Upper lobe of right lung (tissue), 1 donor: ENCODE measurements at regions not wholly inside any gene's neighbourhood (a gene's known extent, or its start where the extent isn't known, plus 50 kb on each side); places are given as distances from the start of the nearest gene placed in this dataset.
"Not testable (repeated sequence)": the region's sequence is repeated elsewhere in the genome, so short reads cannot be mapped to it uniquely, and the experiment has no call there.

Experiments used
- ATAC-seq: fragments of 200-7000 bp; cut with Tn5 transposase; one replicate; pipeline ENCODE4 v1.9.1; 2020; ENCODE audit warnings: mild to moderate bottlenecking, moderate library complexity
- DNase-seq: peaks from one replicate; pipeline ENCODE4 v3.0.0-alpha.2; 2020
- H3K27ac ChIP-seq: fragments of 200-600 bp; one replicate; pipeline ENCODE4 v1.8.0; 2022
- H3K27me3 ChIP-seq: fragments of 200-600 bp; one replicate; pipeline ENCODE4 v1.8.0; 2022; ENCODE audit warnings: mild to moderate bottlenecking
- H3K36me3 ChIP-seq: fragments of 200-600 bp; one replicate; pipeline ENCODE4 v1.8.0; 2022
- H3K4me1 ChIP-seq: fragments of 200-600 bp; one replicate; pipeline ENCODE4 v1.8.0; 2022
- H3K4me3 ChIP-seq: fragments of 200-600 bp; one replicate; pipeline ENCODE4 v1.8.0; 2022; ENCODE audit warnings: mild to moderate bottlenecking
- H3K9me3 ChIP-seq: fragments of 200-600 bp; one replicate; pipeline ENCODE4 v1.8.0; 2022
- intact Hi-C: fragments of 100-400 bp; cut with DNase I; formaldehyde crosslinking; loops from one replicate; pipeline ENCODE4 v1.11.0; 2022
- TF ChIP-seq, protein P1 (sequence below): fragments of 200-600 bp; IDR thresholded peaks from one replicate; pipeline ENCODE4 v1.8.0; 2022; ENCODE audit warnings: antibody characterized with exemption
- donor health status: DM: no; HTN: yes; CAD: no; lungs with severe emphysema.

DNA sequence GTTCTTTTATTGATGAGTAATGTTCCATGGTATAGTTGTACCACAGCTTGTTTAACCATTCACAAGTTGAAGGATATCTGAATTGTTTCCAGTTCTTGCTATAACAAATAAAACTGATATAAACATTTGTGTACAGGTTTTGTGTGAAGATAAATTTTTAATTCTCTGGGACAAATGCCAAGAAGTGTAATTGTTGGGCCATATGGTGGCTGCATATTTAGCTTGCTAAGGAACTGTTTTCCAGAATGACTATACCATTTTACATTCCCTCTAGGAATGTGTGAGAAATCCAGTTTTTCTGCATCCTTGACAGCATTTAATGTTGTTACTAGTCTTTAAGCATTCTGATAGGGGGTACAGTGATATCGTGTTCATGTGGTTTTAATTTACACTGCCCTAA is 368.5 kb downstream of the KIF2B start:
- no peaks in the 10 kb centered on the region for H3K9me3 ChIP-seq
- H3K36me3 ChIP-seq, result no peaks in the 10 kb centered on the region
- H3K27me3 ChIP-seq, result no peaks in the 10 kb centered on the region
- TF ChIP-seq, protein P1, sequence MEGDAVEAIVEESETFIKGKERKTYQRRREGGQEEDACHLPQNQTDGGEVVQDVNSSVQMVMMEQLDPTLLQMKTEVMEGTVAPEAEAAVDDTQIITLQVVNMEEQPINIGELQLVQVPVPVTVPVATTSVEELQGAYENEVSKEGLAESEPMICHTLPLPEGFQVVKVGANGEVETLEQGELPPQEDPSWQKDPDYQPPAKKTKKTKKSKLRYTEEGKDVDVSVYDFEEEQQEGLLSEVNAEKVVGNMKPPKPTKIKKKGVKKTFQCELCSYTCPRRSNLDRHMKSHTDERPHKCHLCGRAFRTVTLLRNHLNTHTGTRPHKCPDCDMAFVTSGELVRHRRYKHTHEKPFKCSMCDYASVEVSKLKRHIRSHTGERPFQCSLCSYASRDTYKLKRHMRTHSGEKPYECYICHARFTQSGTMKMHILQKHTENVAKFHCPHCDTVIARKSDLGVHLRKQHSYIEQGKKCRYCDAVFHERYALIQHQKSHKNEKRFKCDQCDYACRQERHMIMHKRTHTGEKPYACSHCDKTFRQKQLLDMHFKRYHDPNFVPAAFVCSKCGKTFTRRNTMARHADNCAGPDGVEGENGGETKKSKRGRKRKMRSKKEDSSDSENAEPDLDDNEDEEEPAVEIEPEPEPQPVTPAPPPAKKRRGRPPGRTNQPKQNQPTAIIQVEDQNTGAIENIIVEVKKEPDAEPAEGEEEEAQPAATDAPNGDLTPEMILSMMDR, result no peak
- ATAC-seq (no peak), DNase-seq (no peak)
- no peak overlapping the region for H3K4me3 ChIP-seq
- no peaks in the 10 kb centered on the region for H3K4me1 ChIP-seq
- H3K27ac ChIP-seq, result no peak overlapping the region
- intact Hi-C loops, result no loop called here

GRCh38 chr17:54194268-54194667 is 371.5 kb downstream of the KIF2B start:
- no peak overlapping the region for H3K27ac ChIP-seq
- H3K9me3 ChIP-seq, result no peaks in the 10 kb centered on the region
- intact Hi-C loops, result no loop called here
- ATAC-seq (no peak), DNase-seq (no peak)
- no peaks in the 10 kb centered on the region for H3K27me3 ChIP-seq
- H3K36me3 ChIP-seq, result no peaks in the 10 kb centered on the region
- TF ChIP-seq, protein P1, result no peak
- no peak overlapping the region for H3K4me3 ChIP-seq
- H3K4me1 ChIP-seq, result no peaks in the 10 kb centered on the region

DNA sequence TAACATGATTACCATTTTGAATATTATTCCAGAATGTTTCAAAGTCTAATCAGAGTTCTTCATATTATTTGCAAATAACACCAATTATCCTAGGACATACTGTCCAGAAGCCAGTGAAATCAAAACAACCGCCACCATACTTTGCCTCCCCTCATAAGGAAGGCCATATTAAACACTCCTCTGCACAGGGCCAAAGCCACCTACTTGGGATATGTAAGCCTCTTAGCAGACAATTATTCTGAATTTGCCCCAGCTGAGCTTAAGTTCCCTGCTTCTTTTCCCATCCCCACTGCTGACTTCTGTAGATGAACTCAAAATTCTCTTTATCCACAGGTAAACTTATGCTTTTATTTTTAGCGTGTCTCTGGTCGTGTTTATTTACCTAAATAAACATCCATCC is 374.0 kb downstream of the KIF2B start:
- H3K4me1 ChIP-seq, result no peaks in the 10 kb centered on the region
- DNase-seq, result no peak
- H3K27me3 ChIP-seq, result no peaks in the 10 kb centered on the region
- TF ChIP-seq, protein P1, result no peak
- H3K36me3 ChIP-seq, result no peaks in the 10 kb centered on the region
- no peaks in the 10 kb centered on the region for H3K9me3 ChIP-seq
- no peak overlapping the region for H3K27ac ChIP-seq
- intact Hi-C loops, result no loop called here
- H3K4me3 ChIP-seq, result no peak overlapping the region
- no peak for ATAC-seq

DNA sequence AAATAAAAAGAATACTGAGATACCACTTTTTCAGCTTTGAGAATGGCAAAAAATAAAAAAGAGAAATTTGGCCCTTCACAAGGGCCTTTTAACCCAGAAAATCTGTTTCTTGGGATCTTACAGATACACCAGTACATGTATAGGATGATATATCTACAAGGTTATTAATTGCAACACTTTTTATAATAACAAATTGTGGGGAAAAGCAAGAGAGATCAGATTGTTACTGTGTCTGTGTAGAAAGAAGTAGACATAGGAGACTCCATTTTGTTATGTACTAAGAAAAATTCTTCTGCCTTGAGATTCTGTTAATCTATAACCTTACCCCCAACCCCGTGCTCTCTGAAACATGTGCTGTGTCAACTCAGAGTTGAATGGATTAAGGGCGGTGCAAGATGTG is 378.7 kb downstream of the KIF2B start:
- H3K4me1 ChIP-seq, intact Hi-C loops, H3K27me3 ChIP-seq, H3K27ac ChIP-seq, H3K4me3 ChIP-seq, DNase-seq, H3K36me3 ChIP-seq, H3K9me3 ChIP-seq, ATAC-seq: not testable (repeated sequence)

GRCh38 chr17:54220829-54221228 is 398.1 kb downstream of the KIF2B start:
- Histone ChIP-seq H3K36me3 (no peaks in the 10 kb centered on the region), H3K27ac (no peak overlapping the region), H3K4me3 (no peak overlapping the region), H3K4me1 (no peaks in the 10 kb centered on the region), H3K27me3 (no peaks in the 10 kb centered on the region), H3K9me3 (no peaks in the 10 kb centered on the region)
- TF ChIP-seq, protein P1, result no peak
- intact Hi-C loops, result no loop called here
- no peak for DNase-seq
- no peak for ATAC-seq

- Histone ChIP-seq H3K36me3 (no peaks in the 10 kb centered on the region), H3K27ac (no peak overlapping the region), H3K4me3 (no peak overlapping the region), H3K27me3 (no peaks in the 10 kb centered on the region), H3K4me1 (no peaks in the 10 kb centered on the region), H3K9me3 (no peaks in the 10 kb centered on the region)
- intact Hi-C loops, result no loop called here
- ATAC-seq, result no peak
- no peak for DNase-seq
- TF ChIP-seq, protein P1, result no peak
These were observed 398.8 kb downstream of the KIF2B start for GRCh38 chr17:54221499-54221898.
